OCI-LY7 (cell line): ENCODE measurements at regions not wholly inside any gene's neighbourhood (a gene's known extent, or its start where the extent isn't known, plus 50 kb on each side); places are given as distances from the start of the nearest gene placed in this dataset.

ENCODE experiments used
- BruUV-seq: library from RNA; stranded (reverse); fragments of 400-500 nt; replicated peaks from 2 replicates; lab custom pipeline; 2021; lab: Mats Ljungman, UMichigan
- CTCF ChIA-PET: fragments of 300-600 bp; sonication (Branson Sonifier 250); formaldehyde crosslinking; loops from one replicate; lab custom pipeline; 2022; ENCODE audit warnings: antibody characterized with exemption; ENCODE audit not compliant: unreplicated experiment; lab: Charles Lee
- POLR2A ChIA-PET: fragments of 300-600 bp; sonication (Branson Sonifier 250); formaldehyde crosslinking; loops from one replicate; lab custom pipeline; 2022; ENCODE audit warnings: antibody characterized with exemption; lab: Charles Lee
- DNase-seq: peaks from one replicate; pipeline ENCODE4 v3.0.0-alpha.2; 2015; ENCODE audit warnings: low spot score
- H2AFZ ChIP-seq: fragments of 200-600 bp; sonication (generic), shearing (Covaris generic); 2 replicates; pipeline ENCODE4 v1.6.1; 2014; ENCODE audit warnings: mild to moderate bottlenecking, antibody characterized with exemption, low read length, moderate library complexity
- H3K27ac ChIP-seq: fragments of 200-600 bp; sonication (generic); 2 replicates; pipeline ENCODE4 v1.5.1; 2014; ENCODE audit warnings: mixed run types, low read depth, mild to moderate bottlenecking, moderate library complexity, low read length, inconsistent platforms; ENCODE audit not compliant: poor library complexity, severe bottlenecking
- H3K36me3 ChIP-seq: fragments of 200-600 bp; sonication (generic); 2 replicates; pipeline ENCODE4 v1.6.1; 2014; ENCODE audit warnings: mild to moderate bottlenecking, antibody characterized with exemption, low read length, moderate library complexity, mixed read lengths; ENCODE audit not compliant: insufficient read depth
- H3K4me1 ChIP-seq: fragments of 200-600 bp; sonication (generic); 2 replicates; pipeline ENCODE4 v1.5.1; 2014; ENCODE audit warnings: mild to moderate bottlenecking, low read length; ENCODE audit not compliant: insufficient read depth, poor library complexity, severe bottlenecking
- H3K4me2 ChIP-seq: fragments of 200-600 bp; sonication (generic); 2 replicates; pipeline ENCODE4 v1.6.1; 2014; ENCODE audit warnings: mild to moderate bottlenecking, low read length
- H3K4me3 ChIP-seq: fragments of 200-600 bp; sonication (generic); 2 replicates; pipeline ENCODE4 v1.5.1; 2014; ENCODE audit warnings: mild to moderate bottlenecking, low read depth, low read length; ENCODE audit not compliant: poor library complexity, severe bottlenecking
- H3K79me2 ChIP-seq: fragments of 200-600 bp; sonication (generic); 2 replicates; pipeline ENCODE4 v1.6.1; 2016; ENCODE audit warnings: low read depth, mild to moderate bottlenecking, low read length, moderate library complexity, mixed read lengths; ENCODE audit not compliant: insufficient read depth
- H3K9me2 ChIP-seq: fragments of 200-600 bp; sonication (generic); 2 replicates; pipeline ENCODE4 v1.6.1; 2016; ENCODE audit warnings: mild to moderate bottlenecking, low read length, mixed read lengths; ENCODE audit not compliant: insufficient read depth
- H3K9me3 ChIP-seq: fragments of 200-600 bp; sonication (generic); 2 replicates; pipeline ENCODE4 v1.6.1; 2014; ENCODE audit warnings: mild to moderate bottlenecking, mixed run types, low read length, mixed read lengths
- H4K20me1 ChIP-seq: fragments of 200-600 bp; sonication (generic); 2 replicates; pipeline ENCODE4 v1.6.1; 2014; ENCODE audit warnings: mild to moderate bottlenecking, antibody characterized with exemption, low read length, moderate library complexity, mixed read lengths; ENCODE audit not compliant: insufficient read depth
- CTCF ChIP-seq: fragments of 200-600 bp; sonication (generic); conservative IDR thresholded peaks from 2 replicates; pipeline ENCODE4 v1.5.1; 2014; ENCODE audit warnings: mild to moderate bottlenecking, antibody characterized with exemption, low read length, moderate library complexity, mixed read lengths
- EZH2phosphoT487 ChIP-seq: fragments of 200-600 bp; sonication (generic); IDR thresholded peaks from 2 replicates; pipeline ENCODE4 v1.6.1; 2018; ENCODE audit warnings: low read depth, borderline replicate concordance, mild to moderate bottlenecking, mixed run types, antibody characterized with exemption, low read length, moderate library complexity, mixed read lengths
- intact Hi-C: fragments of 100-400 bp; cut with micrococcal nuclease; formaldehyde crosslinking; loops from one replicate; pipeline ENCODE4 v1.10.0; 2022; ENCODE audit not compliant: unreplicated experiment

- Histone ChIP-seq H3K79me2 (no peaks in the 10 kb centered on the region), H3K9me2 (no peaks in the 10 kb centered on the region), H2AFZ (no peak overlapping the region), H4K20me1 (no peaks in the 10 kb centered on the region), H3K27ac (no peak overlapping the region), H3K4me1 (no peaks in the 10 kb centered on the region), H3K4me3 (no peak overlapping the region), H3K4me2 (no peak overlapping the region), H3K9me3 (no peaks in the 10 kb centered on the region), H3K36me3 (no peaks in the 10 kb centered on the region)
- ChIA-PET POLR2A (interaction anchor here (0.6 kb wide), 1 partner anchor 938 kb away, joined by 3 read pairs; no protein-coding TSS in a partner anchor), CTCF (no interaction called here)
- no peak for TF ChIP-seq CTCF
- TF ChIP-seq EZH2phosphoT487 = no peak
- intact Hi-C loops = no loop called here
- no peak for DNase-seq
- no TSS peak for BruUV-seq
Observed at GRCh38 chr4:136183513-136183912, 1348.8 kb downstream of the PCDH18 start.

- no peak for DNase-seq
- intact Hi-C loops = no loop called here
- Histone ChIP-seq H3K4me2 (no peak overlapping the region), H3K4me1 (no peaks in the 10 kb centered on the region), H3K79me2 (no peaks in the 10 kb centered on the region), H3K36me3 (no peaks in the 10 kb centered on the region), H3K9me3 (no peaks in the 10 kb centered on the region), H3K27ac (no peak overlapping the region), H3K4me3 (no peak overlapping the region), H2AFZ (no peak overlapping the region), H3K9me2 (no peaks in the 10 kb centered on the region), H4K20me1 (no peaks in the 10 kb centered on the region)
- CTCF ChIA-PET = no interaction called here
- TF ChIP-seq EZH2phosphoT487 = no peak
- BruUV-seq = no TSS peak
- POLR2A ChIA-PET = interaction anchor here (0.6 kb wide), 1 partner anchor 307 kb away, joined by 3 read pairs; no protein-coding TSS in a partner anchor
Observed at GRCh38 chr4:136156947-136157346, 1375.3 kb downstream of the PCDH18 start.

- no peak overlapping the region for H3K4me2 ChIP-seq
- no peak for DNase-seq
- no peak overlapping the region for H3K4me3 ChIP-seq
- H3K9me3 ChIP-seq = peaks cover 4% of the 10 kb centered on the region; the same call in 1 of the 2 replicates
- H3K27ac ChIP-seq = no peak overlapping the region
- H2AFZ ChIP-seq = no peak overlapping the region
- TF ChIP-seq EZH2phosphoT487 = no peak
- no peak for TF ChIP-seq CTCF
- BruUV-seq = no TSS peak
- ChIA-PET POLR2A (no interaction called here), CTCF (no interaction called here)
- H3K9me2 ChIP-seq = no peaks in the 10 kb centered on the region
- no peaks in the 10 kb centered on the region for H3K4me1 ChIP-seq
- H3K79me2 ChIP-seq = no peaks in the 10 kb centered on the region
- intact Hi-C loops = no loop called here
- no peaks in the 10 kb centered on the region for H4K20me1 ChIP-seq
- H3K36me3 ChIP-seq = no peaks in the 10 kb centered on the region
Observed at GRCh38 chr4:136150046-136150445, 1382.2 kb downstream of the PCDH18 start.
